ENCODE measurements at regions not wholly inside any gene's neighbourhood (a gene's known extent, or its start where the extent isn't known, plus 50 kb on each side); places are given as distances from the start of the nearest gene placed in this dataset.

DNA sequence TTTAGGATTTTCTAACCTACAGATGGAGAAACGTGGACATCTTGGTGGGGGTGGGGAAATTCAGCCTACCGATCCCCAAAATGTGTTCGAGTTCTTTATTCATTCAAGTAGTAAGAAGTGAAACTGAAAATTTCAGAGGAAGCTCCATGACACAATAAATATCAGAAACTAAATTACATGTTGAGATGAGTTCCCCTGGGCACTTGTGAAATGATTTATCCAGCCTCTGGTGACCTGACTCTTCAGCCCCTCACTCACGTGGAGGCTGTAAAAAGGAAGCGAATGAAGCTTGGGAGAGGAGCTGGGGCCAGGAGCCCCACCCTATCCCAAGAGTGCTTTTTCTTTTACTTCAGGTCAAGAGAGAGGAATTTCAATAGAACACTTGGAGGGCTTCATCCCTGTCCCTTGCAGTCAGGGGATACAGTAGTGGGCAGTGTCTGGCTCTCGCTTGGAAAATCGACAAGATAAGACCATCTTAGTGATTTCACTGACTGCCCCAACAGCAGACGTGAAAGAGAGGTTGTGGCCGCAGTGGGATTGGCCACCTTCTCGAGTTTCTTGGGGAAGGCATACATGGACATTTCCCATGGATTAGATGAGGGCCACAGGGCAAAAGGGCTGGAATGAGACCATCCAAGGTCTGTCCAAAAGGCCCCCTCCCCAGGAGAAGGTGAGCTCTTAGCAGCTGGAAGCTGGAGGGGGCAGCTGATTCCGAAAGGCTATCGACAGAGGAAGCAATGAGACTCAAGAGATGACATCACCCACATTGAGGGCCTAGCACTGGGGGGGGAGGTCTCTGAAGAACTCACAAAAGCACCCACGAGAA is 76.8 kb upstream of the SH3PXD2B start:
- Histone ChIP-seq H3K4me1 (no peaks in the 10 kb centered on the region), H3K36me3 (ENCODE audit: control insufficient read depth, insufficient read depth, low read length) (no peaks in the 10 kb centered on the region), H3K27me3 (replicated peaks; ENCODE audit: control insufficient read depth, insufficient read depth, low read length) (no peaks in the 10 kb centered on the region), H3K9me3 (no peaks in the 10 kb centered on the region), H3K4me3 (ENCODE audit: low read depth, low read length) (no peak overlapping the region)
- POLR2A ChIA-PET = no interaction called here
- Mint-ChIP-seq H3K4me1 (ENCODE audit: low read depth, unreplicated experiment) (no peaks in the 10 kb centered on the region), H3K9me3 (ENCODE audit: unreplicated experiment) (peaks cover 19% of the 10 kb centered on the region), H3K27me3 (ENCODE audit: insufficient read depth, unreplicated experiment) (no peaks in the 10 kb centered on the region), H3K27ac (ENCODE audit: unreplicated experiment) (no peak overlapping the region), H3K36me3 (ENCODE audit: insufficient read depth, unreplicated experiment) (no peaks in the 10 kb centered on the region), H3K4me3 (ENCODE audit: unreplicated experiment) (no peak overlapping the region)
- intact Hi-C loops (cut with micrococcal nuclease; ENCODE audit: unreplicated experiment) = no loop called here
- CTCF ChIA-PET = no interaction called here
- DNase-seq = no peak
- BruUV-seq (replicated peaks) = no TSS peak
- TF ChIP-seq, protein P1, sequence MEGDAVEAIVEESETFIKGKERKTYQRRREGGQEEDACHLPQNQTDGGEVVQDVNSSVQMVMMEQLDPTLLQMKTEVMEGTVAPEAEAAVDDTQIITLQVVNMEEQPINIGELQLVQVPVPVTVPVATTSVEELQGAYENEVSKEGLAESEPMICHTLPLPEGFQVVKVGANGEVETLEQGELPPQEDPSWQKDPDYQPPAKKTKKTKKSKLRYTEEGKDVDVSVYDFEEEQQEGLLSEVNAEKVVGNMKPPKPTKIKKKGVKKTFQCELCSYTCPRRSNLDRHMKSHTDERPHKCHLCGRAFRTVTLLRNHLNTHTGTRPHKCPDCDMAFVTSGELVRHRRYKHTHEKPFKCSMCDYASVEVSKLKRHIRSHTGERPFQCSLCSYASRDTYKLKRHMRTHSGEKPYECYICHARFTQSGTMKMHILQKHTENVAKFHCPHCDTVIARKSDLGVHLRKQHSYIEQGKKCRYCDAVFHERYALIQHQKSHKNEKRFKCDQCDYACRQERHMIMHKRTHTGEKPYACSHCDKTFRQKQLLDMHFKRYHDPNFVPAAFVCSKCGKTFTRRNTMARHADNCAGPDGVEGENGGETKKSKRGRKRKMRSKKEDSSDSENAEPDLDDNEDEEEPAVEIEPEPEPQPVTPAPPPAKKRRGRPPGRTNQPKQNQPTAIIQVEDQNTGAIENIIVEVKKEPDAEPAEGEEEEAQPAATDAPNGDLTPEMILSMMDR (IDR thresholded peaks at IDR 0.05; ENCODE audit: insufficient read depth in 1 of 2, low read depth in 1 of 2, low read length in 1 of 2, severe bottlenecking in 1 of 2, unreplicated experiment in 1 of 2) = no peak

DNA sequence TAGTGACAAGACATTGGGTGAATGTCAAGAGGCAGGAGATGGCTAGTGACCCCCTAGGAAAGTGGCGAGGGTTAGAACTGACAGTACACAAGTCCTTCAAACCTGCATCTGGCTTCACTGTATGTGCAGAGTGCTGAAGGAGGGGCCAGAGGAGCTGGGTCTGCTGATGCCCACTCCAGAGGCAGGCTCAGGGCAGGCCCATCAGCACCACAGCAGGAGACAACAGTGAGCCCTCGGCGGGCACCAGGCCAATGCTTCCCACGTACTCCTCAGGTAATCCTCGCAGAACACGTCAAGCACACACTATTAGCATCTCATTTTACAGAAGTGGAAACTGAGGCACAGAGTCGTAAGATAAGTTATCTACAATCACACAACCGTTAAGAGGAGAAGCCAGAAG is 76.1 kb upstream of the SH3PXD2B start:
- Histone ChIP-seq H3K36me3 (ENCODE audit: control insufficient read depth, insufficient read depth, low read length) (no peaks in the 10 kb centered on the region), H3K4me1 (no peaks in the 10 kb centered on the region), H3K4me3 (ENCODE audit: low read depth, low read length) (no peak overlapping the region), H3K27me3 (replicated peaks; ENCODE audit: control insufficient read depth, insufficient read depth, low read length) (no peaks in the 10 kb centered on the region), H3K9me3 (no peaks in the 10 kb centered on the region)
- Mint-ChIP-seq H3K27ac (ENCODE audit: unreplicated experiment) (no peak overlapping the region), H3K4me1 (ENCODE audit: low read depth, unreplicated experiment) (no peaks in the 10 kb centered on the region), H3K9me3 (ENCODE audit: unreplicated experiment) (peaks cover 19% of the 10 kb centered on the region), H3K36me3 (ENCODE audit: insufficient read depth, unreplicated experiment) (no peaks in the 10 kb centered on the region), H3K4me3 (ENCODE audit: unreplicated experiment) (no peak overlapping the region), H3K27me3 (ENCODE audit: insufficient read depth, unreplicated experiment) (no peaks in the 10 kb centered on the region)
- TF ChIP-seq, protein P1 (IDR thresholded peaks at IDR 0.05; ENCODE audit: insufficient read depth in 1 of 2, low read depth in 1 of 2, low read length in 1 of 2, severe bottlenecking in 1 of 2, unreplicated experiment in 1 of 2) = no peak
- no TSS peak for BruUV-seq (replicated peaks)
- ChIA-PET CTCF (no interaction called here), POLR2A (no interaction called here)
- intact Hi-C loops (cut with micrococcal nuclease; ENCODE audit: unreplicated experiment) = no loop called here
- no peak for DNase-seq

DNA sequence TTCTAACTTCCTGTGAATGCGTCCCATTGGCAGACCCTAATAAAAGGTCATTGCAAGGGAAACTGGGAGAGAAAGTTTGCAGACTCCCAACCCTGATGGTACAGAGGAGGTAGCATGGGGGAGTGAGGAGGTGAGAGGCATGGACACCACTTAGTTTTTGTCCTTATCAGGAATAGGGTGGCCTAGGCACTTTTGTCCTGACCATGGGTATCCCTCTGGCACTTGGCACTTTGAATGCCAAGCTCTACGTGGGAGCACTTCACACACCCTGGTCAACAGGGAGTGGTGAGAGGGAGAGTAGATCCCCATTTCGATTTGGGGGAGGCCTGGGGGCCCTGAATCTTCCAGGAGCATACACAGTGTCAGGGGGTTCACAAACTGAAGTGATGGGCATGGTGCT is 75.6 kb upstream of the SH3PXD2B start:
- Histone ChIP-seq H3K4me3 (ENCODE audit: low read depth, low read length) (no peak overlapping the region), H3K9me3 (no peaks in the 10 kb centered on the region), H3K27me3 (replicated peaks; ENCODE audit: control insufficient read depth, insufficient read depth, low read length) (no peaks in the 10 kb centered on the region), H3K36me3 (ENCODE audit: control insufficient read depth, insufficient read depth, low read length) (no peaks in the 10 kb centered on the region), H3K4me1 (no peaks in the 10 kb centered on the region)
- ChIA-PET POLR2A (no interaction called here), CTCF (no interaction called here)
- Mint-ChIP-seq H3K4me3 (ENCODE audit: unreplicated experiment) (no peak overlapping the region), H3K36me3 (ENCODE audit: insufficient read depth, unreplicated experiment) (no peaks in the 10 kb centered on the region), H3K27ac (ENCODE audit: unreplicated experiment) (no peak overlapping the region), H3K27me3 (ENCODE audit: insufficient read depth, unreplicated experiment) (no peaks in the 10 kb centered on the region), H3K9me3 (ENCODE audit: unreplicated experiment) (peaks cover 19% of the 10 kb centered on the region), H3K4me1 (ENCODE audit: low read depth, unreplicated experiment) (no peaks in the 10 kb centered on the region)
- TF ChIP-seq, protein P1 (IDR thresholded peaks at IDR 0.05; ENCODE audit: insufficient read depth in 1 of 2, low read depth in 1 of 2, low read length in 1 of 2, severe bottlenecking in 1 of 2, unreplicated experiment in 1 of 2) = no peak
- no peak for DNase-seq
- BruUV-seq (replicated peaks) = no TSS peak
- intact Hi-C loops (cut with micrococcal nuclease; ENCODE audit: unreplicated experiment) = no loop called here

All from Caco-2 (cell line).